GM20000 (cell line): ENCODE measurements at regions not wholly inside any gene's neighbourhood (a gene's known extent, or its start where the extent isn't known, plus 50 kb on each side); places are given as distances from the start of the nearest gene placed in this dataset.

Experiments
- DNase-seq: peaks from one replicate; pipeline ENCODE4 v3.0.0; 2012; ENCODE audit warnings: low spot score
- TF ChIP-seq, protein P1 (sequence below): IDR thresholded peaks from 2 replicates; pipeline ENCODE4 v1.5.1; 2012; ENCODE audit warnings: mild to moderate bottlenecking, control low read depth; ENCODE audit errors: extremely low read depth, missing control alignments

DNA sequence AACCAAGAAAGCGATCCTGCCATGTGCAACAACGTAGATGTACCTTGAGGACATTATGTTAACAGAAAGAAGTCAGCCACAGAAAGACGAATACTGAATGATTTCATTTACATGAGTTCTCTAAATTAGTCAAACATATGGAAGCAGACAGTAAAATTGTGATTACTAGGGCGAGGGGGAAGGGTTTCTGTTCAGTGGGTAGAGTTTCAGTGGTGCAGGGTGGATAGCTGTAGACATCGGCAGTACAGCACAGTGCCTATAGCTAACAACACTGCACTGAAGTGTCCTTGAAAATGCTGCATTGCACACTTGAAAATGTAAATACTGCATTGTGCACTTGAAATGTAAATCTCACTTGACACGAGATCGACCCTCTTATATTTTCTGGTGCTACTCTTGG lies 275.3 kb downstream of the GALR1 start:
- TF ChIP-seq, protein P1, sequence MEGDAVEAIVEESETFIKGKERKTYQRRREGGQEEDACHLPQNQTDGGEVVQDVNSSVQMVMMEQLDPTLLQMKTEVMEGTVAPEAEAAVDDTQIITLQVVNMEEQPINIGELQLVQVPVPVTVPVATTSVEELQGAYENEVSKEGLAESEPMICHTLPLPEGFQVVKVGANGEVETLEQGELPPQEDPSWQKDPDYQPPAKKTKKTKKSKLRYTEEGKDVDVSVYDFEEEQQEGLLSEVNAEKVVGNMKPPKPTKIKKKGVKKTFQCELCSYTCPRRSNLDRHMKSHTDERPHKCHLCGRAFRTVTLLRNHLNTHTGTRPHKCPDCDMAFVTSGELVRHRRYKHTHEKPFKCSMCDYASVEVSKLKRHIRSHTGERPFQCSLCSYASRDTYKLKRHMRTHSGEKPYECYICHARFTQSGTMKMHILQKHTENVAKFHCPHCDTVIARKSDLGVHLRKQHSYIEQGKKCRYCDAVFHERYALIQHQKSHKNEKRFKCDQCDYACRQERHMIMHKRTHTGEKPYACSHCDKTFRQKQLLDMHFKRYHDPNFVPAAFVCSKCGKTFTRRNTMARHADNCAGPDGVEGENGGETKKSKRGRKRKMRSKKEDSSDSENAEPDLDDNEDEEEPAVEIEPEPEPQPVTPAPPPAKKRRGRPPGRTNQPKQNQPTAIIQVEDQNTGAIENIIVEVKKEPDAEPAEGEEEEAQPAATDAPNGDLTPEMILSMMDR: no peak
- no peak for DNase-seq

DNA sequence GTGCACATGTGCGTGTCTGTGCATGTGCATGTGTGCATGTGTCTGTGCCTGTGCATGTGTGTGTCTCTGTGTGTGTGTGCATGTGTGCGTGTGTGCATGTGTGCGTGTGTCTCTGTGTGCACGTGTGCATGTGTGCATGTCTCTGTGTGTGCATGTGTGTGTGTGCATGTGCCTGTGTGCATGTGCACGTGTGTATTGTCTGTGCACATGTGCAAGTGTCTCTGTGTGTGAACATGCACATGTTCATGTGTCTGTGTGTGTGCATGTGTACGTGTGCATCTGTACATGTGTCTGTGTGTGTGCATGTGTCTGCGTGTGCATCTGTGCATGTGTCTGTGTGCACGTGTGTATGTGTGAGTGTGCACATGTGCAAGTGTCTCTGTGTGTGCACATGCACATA lies 277.3 kb downstream of the GALR1 start:
- TF ChIP-seq, protein P1: no peak
- no peak for DNase-seq

DNA sequence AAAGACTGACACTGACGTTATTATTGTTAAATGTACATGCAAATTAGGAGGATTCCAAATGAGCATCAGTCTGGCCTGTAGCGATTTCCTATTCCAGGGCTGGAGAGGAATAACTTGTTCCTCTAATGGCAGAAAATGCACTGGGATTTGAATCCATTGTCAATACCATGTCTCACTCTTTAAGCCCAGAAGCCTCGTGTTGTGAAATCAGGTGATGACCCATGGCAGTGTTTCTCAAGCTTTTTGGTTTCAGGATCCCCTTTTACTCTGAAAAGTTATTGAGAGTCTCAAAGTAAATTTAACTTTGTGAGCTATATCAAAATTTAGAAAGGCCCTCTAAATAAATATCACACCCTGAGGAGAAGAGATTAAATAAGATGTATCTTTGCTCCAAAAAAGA lies 279.2 kb downstream of the GALR1 start:
- no peak for DNase-seq

DNA sequence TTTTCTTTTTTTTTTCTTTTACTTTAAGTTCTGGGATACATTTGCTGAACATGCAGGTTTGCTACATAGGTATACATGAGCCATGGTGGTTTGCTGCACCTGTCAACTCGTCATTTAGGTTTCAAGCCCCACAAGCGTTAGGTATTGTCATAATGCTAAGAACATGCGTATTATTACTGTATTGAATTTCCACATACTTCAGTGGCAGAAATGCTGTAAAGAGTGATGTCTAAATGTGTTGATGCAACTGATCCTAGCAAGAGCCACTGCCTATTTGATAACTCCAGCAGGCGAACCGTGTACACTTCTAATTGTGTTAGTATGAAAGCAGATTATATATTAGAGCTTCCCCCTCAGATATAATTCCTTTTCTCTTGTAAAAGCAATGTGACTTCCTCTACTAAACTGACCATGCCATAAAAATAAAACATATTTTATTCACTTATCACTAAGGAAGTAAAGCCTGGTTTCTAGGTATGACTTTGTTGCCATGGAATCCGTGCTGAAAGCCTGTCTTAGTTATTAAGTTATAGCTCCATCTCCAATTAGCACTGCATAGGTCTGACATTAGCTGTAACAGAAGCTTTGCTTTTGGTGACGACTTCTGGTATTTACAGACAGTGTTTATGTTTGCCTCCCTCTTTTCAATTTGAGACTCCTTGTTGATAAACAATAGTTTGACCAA lies 280.0 kb downstream of the GALR1 start:
- TF ChIP-seq, protein P1: no peak
- no peak for DNase-seq

More for the DNA sequence above, 279.2 kb downstream of the GALR1 start:
- TF ChIP-seq, protein P1: no peak

DNA sequence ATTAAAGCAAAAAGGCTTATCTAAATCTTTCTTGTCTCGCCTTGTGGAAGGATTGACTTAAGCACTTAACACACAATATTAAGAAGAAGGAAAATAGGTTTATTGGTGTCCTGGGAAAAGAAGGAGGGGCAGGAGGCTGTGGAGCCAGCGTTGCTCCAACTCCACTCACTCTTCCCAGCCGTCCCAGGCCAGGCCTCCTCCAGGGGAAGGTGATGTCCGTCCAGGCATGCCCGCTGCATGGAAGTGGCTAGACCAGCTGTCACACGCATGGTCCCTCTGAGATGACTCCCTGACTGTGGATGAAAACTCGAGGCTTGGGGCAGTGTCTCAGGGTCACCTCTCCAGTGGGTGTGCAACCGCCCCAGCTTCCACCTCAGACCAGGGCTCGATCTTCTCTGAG lies 281.1 kb downstream of the GALR1 start:
- TF ChIP-seq, protein P1: no peak
- DNase-seq: no peak

DNA sequence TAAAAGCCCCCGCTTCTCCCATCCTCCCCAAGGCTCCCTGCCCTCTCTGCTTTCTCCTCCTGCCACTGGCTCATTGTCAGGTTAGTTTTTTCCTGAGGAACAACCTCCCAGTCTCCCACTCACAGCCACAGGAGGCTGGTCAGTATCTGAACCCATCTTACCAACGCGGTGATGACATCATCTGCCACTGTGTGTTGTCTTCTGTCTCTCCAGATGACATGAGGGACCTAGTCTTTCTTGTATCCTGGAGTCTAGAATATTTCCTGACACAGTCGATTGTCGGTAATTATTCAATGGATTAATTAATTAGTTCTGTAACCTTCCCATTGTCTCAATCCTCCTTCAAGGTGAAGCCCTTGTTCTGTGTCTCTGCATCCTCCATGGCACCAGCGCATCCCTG lies 290.2 kb downstream of the GALR1 start:
- no peak for DNase-seq
- TF ChIP-seq, protein P1: no peak

DNA sequence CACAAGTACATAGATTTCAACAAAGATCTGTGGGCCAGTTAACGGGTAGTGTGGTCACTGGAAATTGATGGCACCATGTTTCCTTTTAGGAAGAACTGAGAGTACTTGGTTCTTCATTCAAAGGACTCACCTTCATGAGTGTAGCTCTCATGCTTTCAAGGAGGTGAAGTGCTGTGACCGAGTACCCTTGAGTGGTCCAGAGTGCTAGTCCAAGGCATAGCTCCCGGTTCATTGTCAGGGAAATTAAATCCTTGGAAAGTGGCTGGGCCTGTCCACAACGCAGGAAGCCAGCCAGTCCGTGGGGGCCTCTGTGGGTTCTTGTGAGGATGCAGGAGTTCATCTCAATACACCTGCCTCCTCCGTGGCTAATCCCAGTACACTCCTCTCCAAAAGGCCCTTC lies 295.1 kb downstream of the GALR1 start:
- DNase-seq: no peak
- TF ChIP-seq, protein P1: no peak
